AG04450 (cell line): ENCODE measurements at regions not wholly inside any gene's neighbourhood (a gene's known extent, or its start where the extent isn't known, plus 50 kb on each side); places are given as distances from the start of the nearest gene placed in this dataset.

Source experiments
- CTCF ChIA-PET: fragments of 300-600, 350-600 bp; formaldehyde crosslinking; extraction: SDS; loops from one replicate; lab custom pipeline; 2022; ENCODE audit warnings: antibody characterized with exemption, inconsistent platforms; lab: Charles Lee
- POLR2A ChIA-PET: fragments of 350-600 bp; formaldehyde crosslinking; extraction: SDS; loops from one replicate; lab custom pipeline; 2021; ENCODE audit warnings: antibody characterized with exemption, inconsistent platforms; lab: Yijun Ruan, JAX
- DNase-seq: peaks from one replicate; pipeline ENCODE4 v3.0.0-alpha.2; 2011; ENCODE audit warnings: low read depth, low spot score
- H3K27ac ChIP-seq: one replicate; pipeline ENCODE4 v1.5.1; 2012; ENCODE audit warnings: low read depth, low read length, control low read depth
- H3K27me3 ChIP-seq: one replicate; pipeline ENCODE4 v1.6.0; 2012; ENCODE audit warnings: low read length; ENCODE audit not compliant: control insufficient read depth, insufficient read depth
- H3K4me3 ChIP-seq: 2 replicates; pipeline ENCODE4 v1.5.1; 2011; ENCODE audit warnings: mild to moderate bottlenecking, low read depth, low read length, control low read depth
- H3K9me3 ChIP-seq: 2 replicates; pipeline ENCODE4 v1.5.1; 2012; ENCODE audit warnings: low read length; ENCODE audit not compliant: control insufficient read depth, insufficient read depth
- TF ChIP-seq, protein P1 (sequence below): IDR thresholded peaks from 2 replicates; pipeline ENCODE4 v1.5.1; 2011; ENCODE audit warnings: low read depth, low read length, control low read depth, inconsistent platforms

DNA sequence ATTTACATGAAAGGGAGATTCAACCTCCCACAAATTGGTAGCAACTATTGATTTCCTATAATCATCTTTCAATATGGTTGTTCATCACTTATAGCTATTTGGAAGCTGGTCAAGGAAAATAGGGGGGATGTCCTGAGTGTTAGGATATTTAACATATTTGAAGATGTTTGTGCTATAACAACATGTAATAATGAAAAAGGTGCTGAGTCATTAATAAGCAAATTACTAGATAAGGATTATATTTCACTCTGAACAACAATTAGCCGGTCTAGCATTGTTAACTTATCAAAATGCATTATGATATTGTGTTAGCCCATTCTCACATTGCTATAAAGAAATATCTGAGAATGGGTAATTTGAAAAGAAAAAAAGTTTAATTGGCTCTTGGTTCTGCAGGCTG lies 225.8 kb upstream of the ARPP21 start:
- TF ChIP-seq, protein P1, sequence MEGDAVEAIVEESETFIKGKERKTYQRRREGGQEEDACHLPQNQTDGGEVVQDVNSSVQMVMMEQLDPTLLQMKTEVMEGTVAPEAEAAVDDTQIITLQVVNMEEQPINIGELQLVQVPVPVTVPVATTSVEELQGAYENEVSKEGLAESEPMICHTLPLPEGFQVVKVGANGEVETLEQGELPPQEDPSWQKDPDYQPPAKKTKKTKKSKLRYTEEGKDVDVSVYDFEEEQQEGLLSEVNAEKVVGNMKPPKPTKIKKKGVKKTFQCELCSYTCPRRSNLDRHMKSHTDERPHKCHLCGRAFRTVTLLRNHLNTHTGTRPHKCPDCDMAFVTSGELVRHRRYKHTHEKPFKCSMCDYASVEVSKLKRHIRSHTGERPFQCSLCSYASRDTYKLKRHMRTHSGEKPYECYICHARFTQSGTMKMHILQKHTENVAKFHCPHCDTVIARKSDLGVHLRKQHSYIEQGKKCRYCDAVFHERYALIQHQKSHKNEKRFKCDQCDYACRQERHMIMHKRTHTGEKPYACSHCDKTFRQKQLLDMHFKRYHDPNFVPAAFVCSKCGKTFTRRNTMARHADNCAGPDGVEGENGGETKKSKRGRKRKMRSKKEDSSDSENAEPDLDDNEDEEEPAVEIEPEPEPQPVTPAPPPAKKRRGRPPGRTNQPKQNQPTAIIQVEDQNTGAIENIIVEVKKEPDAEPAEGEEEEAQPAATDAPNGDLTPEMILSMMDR, result no peak
- Histone ChIP-seq H3K27me3 (no peaks in the 10 kb centered on the region), H3K27ac (no peak overlapping the region), H3K9me3 (peaks cover 2% of the 10 kb centered on the region), H3K4me3 (no peak overlapping the region)
- no peak for DNase-seq
- ChIA-PET POLR2A (no interaction called here), CTCF (no interaction called here)

DNA sequence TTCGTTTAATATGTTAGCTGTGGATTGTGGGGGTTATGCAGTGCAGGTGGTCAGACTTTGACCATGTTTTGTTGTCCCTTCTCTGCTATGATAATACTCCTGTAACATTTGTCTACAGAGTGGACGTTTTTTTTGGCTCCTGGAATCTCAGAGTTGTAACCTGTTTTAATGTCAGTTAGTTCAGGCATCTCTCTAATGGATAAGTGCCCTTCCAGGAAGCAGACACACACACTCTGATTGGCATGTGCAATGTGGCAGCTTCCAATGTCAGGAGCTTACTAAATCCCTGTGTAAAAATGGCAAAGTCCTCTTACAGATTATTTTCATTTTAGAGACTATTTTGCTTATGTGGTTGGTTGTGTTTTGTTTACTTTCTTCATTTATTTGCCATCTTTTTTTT lies 222.2 kb upstream of the ARPP21 start:
- TF ChIP-seq, protein P1, result no peak
- DNase-seq, result no peak
- POLR2A ChIA-PET, result no interaction called here
- Histone ChIP-seq H3K27ac (no peak overlapping the region), H3K9me3 (peaks cover 6% of the 10 kb centered on the region), H3K4me3 (no peak overlapping the region), H3K27me3 (no peaks in the 10 kb centered on the region)
- CTCF ChIA-PET, result no interaction called here

DNA sequence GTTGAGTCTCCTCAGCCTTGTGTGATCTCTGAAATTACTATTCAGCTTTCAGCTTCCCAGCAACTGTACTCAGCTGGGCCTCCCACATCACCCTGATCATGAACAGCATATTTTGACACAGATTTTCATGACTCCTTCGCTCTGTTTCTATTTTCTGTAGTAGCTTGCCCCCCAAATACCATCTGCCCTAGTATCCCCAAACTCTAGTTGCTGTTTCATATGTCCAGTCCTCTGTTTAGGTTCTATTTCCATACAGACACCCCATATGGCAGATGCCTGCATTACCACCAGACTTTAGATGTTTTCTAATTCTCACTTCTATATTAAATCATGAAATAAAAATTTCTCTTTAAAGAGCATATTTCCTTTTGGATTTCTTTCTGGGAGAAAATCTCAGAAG lies 217.2 kb upstream of the ARPP21 start:
- H3K4me3 ChIP-seq, result no peak overlapping the region
- peaks cover 6% of the 10 kb centered on the region; the same call in 1 of the 2 replicates for H3K9me3 ChIP-seq
- H3K27ac ChIP-seq, result no peak overlapping the region
- ChIA-PET POLR2A (no interaction called here), CTCF (no interaction called here)
- TF ChIP-seq, protein P1, result no peak
- no peaks in the 10 kb centered on the region for H3K27me3 ChIP-seq
- DNase-seq, result no peak

DNA sequence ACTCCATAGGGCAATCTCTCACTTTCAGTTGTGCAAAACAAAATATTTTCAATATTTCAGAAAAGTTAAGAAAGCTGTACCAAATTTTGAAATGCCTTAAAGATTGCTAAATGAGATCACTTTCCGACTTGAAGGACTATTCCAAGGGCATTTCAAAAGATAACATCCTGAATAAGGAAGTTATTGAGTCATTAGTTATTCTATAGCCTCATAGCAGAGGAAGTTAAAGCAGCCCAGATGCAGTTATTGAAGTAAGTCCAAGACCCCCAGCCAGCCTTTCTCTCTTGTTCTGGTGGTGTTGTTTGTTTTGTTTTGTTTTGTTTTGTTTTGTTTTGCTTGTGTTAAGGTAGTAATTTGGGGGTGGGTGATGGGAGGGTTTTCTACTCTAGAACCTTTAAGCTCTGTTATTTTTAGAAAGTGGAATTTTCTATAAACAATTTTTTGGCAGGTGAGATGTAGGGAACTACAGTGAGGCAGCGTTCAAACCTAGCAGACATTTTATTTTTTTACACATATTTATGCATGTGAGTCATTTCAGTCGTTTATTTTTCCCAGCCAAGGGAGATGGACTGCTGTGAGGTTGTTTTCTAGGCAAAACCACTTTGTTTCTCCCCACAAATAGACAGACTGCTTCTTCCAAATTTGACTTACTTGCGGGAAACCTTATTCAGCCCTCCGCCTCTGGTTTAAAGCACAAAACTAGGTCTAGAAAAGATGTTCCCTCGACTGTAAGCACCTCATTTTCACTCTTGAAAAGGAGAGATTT lies 216.3 kb upstream of the ARPP21 start:
- no peak overlapping the region for H3K27ac ChIP-seq

More for the DNA sequence above, 216.3 kb upstream of the ARPP21 start:
- no peak for DNase-seq
- POLR2A ChIA-PET, result no interaction called here
- H3K9me3 ChIP-seq, result peaks cover 6% of the 10 kb centered on the region; the same call in 1 of the 2 replicates
- TF ChIP-seq, protein P1, result no peak
- no peaks in the 10 kb centered on the region for H3K27me3 ChIP-seq
- CTCF ChIA-PET, result no interaction called here
- no peak overlapping the region for H3K4me3 ChIP-seq
